H1 (cell line): ENCODE measurements at regions not wholly inside any gene's neighbourhood (a gene's known extent, or its start where the extent isn't known, plus 50 kb on each side); places are given as distances from the start of the nearest gene placed in this dataset.

ENCODE experiments used
- ATF2 ChIP-seq: IDR thresholded peaks from 2 replicates; pipeline ENCODE4 v1.6.1; 2012; ENCODE audit warnings: low read length, inconsistent platforms
- BCL11A ChIP-seq, 2 experiments: IDR thresholded peaks; one replicate each; pipeline ENCODE4 v1.6.1; 2011; ENCODE audit warnings: low read depth in 2 of 2, low read length in 2 of 2, mild to moderate bottlenecking in 2 of 2
- CBX8 ChIP-seq: fragments of 300-800, 300-1000 bp; sonication (generic); IDR thresholded peaks from 2 replicates; pipeline ENCODE4 v1.7.1; 2016; ENCODE audit warnings: low read depth, low read length, borderline replicate concordance
- CHD1 ChIP-seq: IDR thresholded peaks from 2 replicates; pipeline ENCODE4 v1.6.1; 2012; ENCODE audit warnings: low read depth, low read length, improper control_type of control experiment
- GTF2F1 ChIP-seq: IDR thresholded peaks from 2 replicates; pipeline ENCODE4 v1.6.1; 2012; ENCODE audit warnings: low read depth, low read length, improper control_type of control experiment, borderline replicate concordance
- HDAC2 ChIP-seq, 2 experiments: fragments of 300-600 bp in 1 of 2; sonication (generic) in 1 of 2; IDR thresholded peaks; 2 replicates each; pipeline ENCODE4 v1.6.1; 2011 to 2012; ENCODE audit warnings: low read depth in 2 of 2, low read length in 2 of 2, mild to moderate bottlenecking in 2 of 2, moderate library complexity in 2 of 2, borderline replicate concordance in 1 of 2, inconsistent platforms in 1 of 2
- JUN ChIP-seq: IDR thresholded peaks from 2 replicates; pipeline ENCODE4 v1.6.1; 2011; ENCODE audit warnings: low read depth, mild to moderate bottlenecking, improper control_type of control experiment, low read length
- NRF1 ChIP-seq: IDR thresholded peaks from 2 replicates; pipeline ENCODE4 v1.6.1; 2011; ENCODE audit warnings: mild to moderate bottlenecking, low read depth, low read length, improper control_type of control experiment
- POLR2A ChIP-seq, 2 experiments: IDR thresholded peaks; 1 replicate in 1 of 2; 2 replicates in 1 of 2; pipeline ENCODE4 v1.6.1; 2011; ENCODE audit warnings: low read depth in 2 of 2, low read length in 2 of 2, mild to moderate bottlenecking in 2 of 2; ENCODE audit errors: control extremely low read depth in 1 of 2
- POU5F1 ChIP-seq: IDR thresholded peaks from 2 replicates; pipeline ENCODE4 v1.6.1; 2011; ENCODE audit warnings: low read depth, mild to moderate bottlenecking, low read length, moderate library complexity
- RFX5 ChIP-seq: IDR thresholded peaks from 2 replicates; pipeline ENCODE4 v1.6.1; 2011; ENCODE audit warnings: low read depth, low read length, improper control_type of control experiment, borderline replicate concordance
- SAP30 ChIP-seq: fragments of 300-600 bp; sonication (generic); IDR thresholded peaks from 2 replicates; pipeline ENCODE4 v1.7.1; 2012; ENCODE audit warnings: low read length, moderate library complexity, mild to moderate bottlenecking, inconsistent platforms; ENCODE audit not compliant: insufficient read depth, insufficient replicate concordance
- SIN3A ChIP-seq, 2 experiments: IDR thresholded peaks in 1 of 2; conservative IDR thresholded peaks in 1 of 2; 2 replicates each; pipeline ENCODE4 v1.6.1; 2011 to 2012; ENCODE audit warnings: low read length in 2 of 2, improper control_type of control experiment in 1 of 2, low read depth in 1 of 2, mild to moderate bottlenecking in 1 of 2
- SIX5 ChIP-seq: IDR thresholded peaks from 2 replicates; pipeline ENCODE4 v1.6.1; 2011; ENCODE audit warnings: mild to moderate bottlenecking, low read depth, low read length
- TBP ChIP-seq: IDR thresholded peaks from 2 replicates; pipeline ENCODE4 v1.6.1; 2011; ENCODE audit warnings: low read depth, low read length, improper control_type of control experiment
- TEAD4 ChIP-seq: IDR thresholded peaks from 2 replicates; pipeline ENCODE4 v1.6.1; 2012; ENCODE audit warnings: low read depth, low read length, inconsistent platforms, mixed read lengths
- TF ChIP-seq, protein P1 (sequence below): IDR thresholded peaks from 2 replicates; pipeline ENCODE4 v1.6.1; 2011; ENCODE audit warnings: low read length, improper control_type of control experiment
- TF ChIP-seq, protein P2 (sequence below): IDR thresholded peaks from 2 replicates; pipeline ENCODE4 v1.6.1; 2012; ENCODE audit warnings: inconsistent platforms

DNA sequence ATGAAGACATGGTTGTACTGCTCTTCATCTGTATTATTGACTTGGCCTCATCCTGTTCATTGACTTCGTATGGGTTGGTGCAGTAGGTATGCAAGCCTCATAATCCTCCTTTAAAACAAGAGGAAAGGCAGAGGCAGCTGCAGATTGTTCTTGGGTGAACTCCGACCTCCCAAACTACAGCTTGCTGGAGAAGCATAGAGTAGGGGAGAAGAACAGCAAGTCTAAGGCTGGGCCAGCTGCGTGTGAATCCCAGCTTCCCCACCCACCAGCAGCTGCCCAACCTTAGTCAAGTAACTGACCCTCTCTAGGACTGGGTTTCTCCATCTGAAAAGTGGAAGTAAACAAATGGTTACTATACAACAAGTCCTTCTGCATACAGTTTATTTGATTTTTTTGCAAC is 114.5 kb upstream of the WWC1 start (continued):
- TF ChIP-seq HDAC2 (IDR thresholded peaks at IDR 0.05; ENCODE audit: borderline replicate concordance in 1 of 2, low read depth in 2 of 2, low read length in 2 of 2) (no peak), GTF2F1 (no peak), POLR2A (IDR thresholded peaks at IDR 0.05; ENCODE audit: control extremely low read depth in 1 of 2, low read depth in 2 of 2, low read length in 2 of 2) (no peak), BCL11A (IDR thresholded peaks at IDR 0.05; ENCODE audit: low read depth in 2 of 2, low read length in 2 of 2) (no peak), RFX5 (no peak), SAP30 (no peak), SIN3A (conservative IDR thresholded peaks at IDR 0.05 in 1 of 2, IDR thresholded peaks at IDR 0.05 in 1 of 2; ENCODE audit: low read depth in 1 of 2, low read length in 2 of 2) (no peak), CBX8 (no peak), JUN (no peak), TEAD4 (no peak), TBP (no peak), ATF2 (no peak), NRF1 (no peak), CHD1 (no peak), POU5F1 (no peak), SIX5 (no peak)
- TF ChIP-seq, protein P1, sequence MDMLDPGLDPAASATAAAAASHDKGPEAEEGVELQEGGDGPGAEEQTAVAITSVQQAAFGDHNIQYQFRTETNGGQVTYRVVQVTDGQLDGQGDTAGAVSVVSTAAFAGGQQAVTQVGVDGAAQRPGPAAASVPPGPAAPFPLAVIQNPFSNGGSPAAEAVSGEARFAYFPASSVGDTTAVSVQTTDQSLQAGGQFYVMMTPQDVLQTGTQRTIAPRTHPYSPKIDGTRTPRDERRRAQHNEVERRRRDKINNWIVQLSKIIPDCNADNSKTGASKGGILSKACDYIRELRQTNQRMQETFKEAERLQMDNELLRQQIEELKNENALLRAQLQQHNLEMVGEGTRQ, result no peak
- TF ChIP-seq, protein P2, sequence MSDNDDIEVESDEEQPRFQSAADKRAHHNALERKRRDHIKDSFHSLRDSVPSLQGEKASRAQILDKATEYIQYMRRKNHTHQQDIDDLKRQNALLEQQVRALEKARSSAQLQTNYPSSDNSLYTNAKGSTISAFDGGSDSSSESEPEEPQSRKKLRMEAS, result no peak
